Mesothelial cell of epicardium (in vitro differentiated cells): ENCODE measurements at regions not wholly inside any gene's neighbourhood (a gene's known extent, or its start where the extent isn't known, plus 50 kb on each side); places are given as distances from the start of the nearest gene placed in this dataset.
A peak's percentile ranks its signal among the peaks of the same experiment; 100 is the strongest.
"Not testable (repeated sequence)": the region's sequence is repeated elsewhere in the genome, so short reads cannot be mapped to it uniquely, and the experiment has no call there.

Experiments
- DNase-seq, 2 experiments: peaks; one replicate each; pipeline ENCODE4 v3.0.0; 2021; ENCODE audit warnings: low spot score in 2 of 2; ENCODE audit not compliant: unreplicated experiment in 2 of 2
- H3K27ac Mint-ChIP-seq: 2 replicates; pipeline ENCODE4 v1.8.0; 2021; ENCODE audit warnings: mixed read lengths
- H3K27me3 Mint-ChIP-seq: 2 replicates; pipeline ENCODE4 v1.8.0; 2021; ENCODE audit warnings: low read depth, mixed read lengths
- H3K36me3 Mint-ChIP-seq: 2 replicates; pipeline ENCODE4 v1.8.0; 2021; ENCODE audit warnings: mixed read lengths
- H3K4me1 Mint-ChIP-seq: 2 replicates; pipeline ENCODE4 v1.8.0; 2021; ENCODE audit warnings: mixed read lengths
- H3K4me3 Mint-ChIP-seq: 2 replicates; pipeline ENCODE4 v1.8.0; 2021; ENCODE audit warnings: mild to moderate bottlenecking, moderate library complexity, mixed read lengths
- H3K9me3 Mint-ChIP-seq: 2 replicates; pipeline ENCODE4 v1.8.0; 2021; ENCODE audit warnings: mixed read lengths
- CTCF ChIP-seq: fragments of 200-600 bp; sonication (generic); IDR thresholded peaks from one replicate; pipeline ENCODE4 v1.5.0; 2021; ENCODE audit warnings: antibody characterized with exemption; ENCODE audit not compliant: unreplicated experiment

- Mint-ChIP-seq H3K4me1 (peaks cover 53% of the 10 kb centered on the region), H3K4me3 (no peak overlapping the region), H3K9me3 (no peaks in the 10 kb centered on the region), H3K36me3 (no peaks in the 10 kb centered on the region), H3K27me3 (no peaks in the 10 kb centered on the region), H3K27ac (peak overlapping the region; percentile 92)
- no peak for DNase-seq
- no peak for TF ChIP-seq CTCF
Measured at GRCh38 chr2:6184532-6185292, 492.5 kb downstream of the SOX11 start.

- no peak for TF ChIP-seq CTCF
- Mint-ChIP-seq H3K4me3 (no peak overlapping the region), H3K9me3 (no peaks in the 10 kb centered on the region), H3K27ac (peak overlapping the region; percentile 22), H3K4me1 (peaks cover 49% of the 10 kb centered on the region), H3K27me3 (no peaks in the 10 kb centered on the region), H3K36me3 (no peaks in the 10 kb centered on the region)
- DNase-seq, result no peak
Measured at GRCh38 chr2:6186332-6187151, 494.4 kb downstream of the SOX11 start.

GRCh38 chr2:6196449-6196848, 504.3 kb downstream of the SOX11 start:
- DNase-seq, result no peak
- TF ChIP-seq CTCF, result no peak
- H3K27me3 Mint-ChIP-seq, result no peaks in the 10 kb centered on the region
- peaks cover 28% of the 10 kb centered on the region for H3K9me3 Mint-ChIP-seq
- H3K4me3 Mint-ChIP-seq, result no peak overlapping the region
- H3K27ac Mint-ChIP-seq, result no peak overlapping the region
- no peaks in the 10 kb centered on the region for H3K4me1 Mint-ChIP-seq
- H3K36me3 Mint-ChIP-seq, result peaks cover 4% of the 10 kb centered on the region

- H3K27ac Mint-ChIP-seq, H3K36me3 Mint-ChIP-seq, DNase-seq, H3K4me1 Mint-ChIP-seq, H3K4me3 Mint-ChIP-seq, H3K27me3 Mint-ChIP-seq: not testable (repeated sequence)
- peaks cover 28% of the 10 kb centered on the region for H3K9me3 Mint-ChIP-seq
Measured at GRCh38 chr2:6198370-6198919, 506.3 kb downstream of the SOX11 start.

GRCh38 chr2:6202756-6203155, 510.6 kb downstream of the SOX11 start:
- Mint-ChIP-seq H3K36me3 (peaks cover 4% of the 10 kb centered on the region), H3K27ac (peak overlapping the region; percentile 36), H3K9me3 (peaks cover 20% of the 10 kb centered on the region), H3K27me3 (no peaks in the 10 kb centered on the region), H3K4me3 (no peak overlapping the region), H3K4me1 (peaks cover 9% of the 10 kb centered on the region)
- TF ChIP-seq CTCF, result no peak
- DNase-seq, result no peak
